IPS-18c (cell line): ENCODE measurements at regions not wholly inside any gene's neighbourhood (a gene's known extent, or its start where the extent isn't known, plus 50 kb on each side); places are given as distances from the start of the nearest gene placed in this dataset.
"Not testable (repeated sequence)": the region's sequence is repeated elsewhere in the genome, so short reads cannot be mapped to it uniquely, and the experiment has no call there.

Experiments
- H3K4me3 ChIP-seq: 2 replicates; pipeline ENCODE4 v1.7.0; 2013; ENCODE audit warnings: low read depth, mild to moderate bottlenecking, low read length, moderate library complexity; ENCODE audit not compliant: insufficient read depth
- H3K9me3 ChIP-seq: one replicate; pipeline ENCODE4 v1.6.1; 2013; ENCODE audit warnings: mild to moderate bottlenecking, low read length, moderate library complexity; ENCODE audit not compliant: control insufficient read depth, insufficient read depth

- no peaks in the 10 kb centered on the region for H3K9me3 ChIP-seq
- no peak overlapping the region for H3K4me3 ChIP-seq
These were observed 154.4 kb downstream of the PTPRU start for GRCh38 chr1:29390491-29391361.

- Histone ChIP-seq H3K4me3 (no peak overlapping the region), H3K9me3 (no peaks in the 10 kb centered on the region)
These were observed 153.8 kb downstream of the PTPRU start for GRCh38 chr1:29390075-29390474.

- no peaks in the 10 kb centered on the region for H3K9me3 ChIP-seq
- H3K4me3 ChIP-seq = no peak overlapping the region
These were observed 153.3 kb downstream of the PTPRU start for GRCh38 chr1:29389533-29390041.

GRCh38 chr1:29388884-29389283, 152.6 kb downstream of the PTPRU start:
- no peak overlapping the region for H3K4me3 ChIP-seq
- no peaks in the 10 kb centered on the region for H3K9me3 ChIP-seq

- Histone ChIP-seq H3K4me3 (no peak overlapping the region), H3K9me3 (no peaks in the 10 kb centered on the region)
These were observed 151.8 kb downstream of the PTPRU start for GRCh38 chr1:29388170-29388569.

GRCh38 chr1:29387210-29387609, 150.9 kb downstream of the PTPRU start:
- Histone ChIP-seq H3K9me3 (no peaks in the 10 kb centered on the region), H3K4me3 (no peak overlapping the region)

GRCh38 chr1:29386453-29386852, 150.1 kb downstream of the PTPRU start:
- not testable (repeated sequence) for H3K9me3 ChIP-seq, H3K4me3 ChIP-seq

GRCh38 chr1:29385966-29386365, 149.6 kb downstream of the PTPRU start:
- no peak overlapping the region for H3K4me3 ChIP-seq
- no peaks in the 10 kb centered on the region for H3K9me3 ChIP-seq

- no peak overlapping the region for H3K4me3 ChIP-seq
- no peaks in the 10 kb centered on the region for H3K9me3 ChIP-seq
These were observed 148.2 kb downstream of the PTPRU start for GRCh38 chr1:29384496-29385015.

- H3K4me3 ChIP-seq = no peak overlapping the region
- no peaks in the 10 kb centered on the region for H3K9me3 ChIP-seq
These were observed 147.5 kb downstream of the PTPRU start for GRCh38 chr1:29383746-29384371.

- Histone ChIP-seq H3K9me3 (no peaks in the 10 kb centered on the region), H3K4me3 (no peak overlapping the region)
These were observed 146.8 kb downstream of the PTPRU start for GRCh38 chr1:29382851-29383745.

- Histone ChIP-seq H3K4me3 (no peak overlapping the region), H3K9me3 (no peaks in the 10 kb centered on the region)
These were observed 145.1 kb downstream of the PTPRU start for GRCh38 chr1:29381426-29381825.

GRCh38 chr1:29380532-29380931, 144.2 kb downstream of the PTPRU start:
- H3K9me3 ChIP-seq = no peaks in the 10 kb centered on the region
- no peak overlapping the region for H3K4me3 ChIP-seq

- H3K4me3 ChIP-seq = no peak overlapping the region
- H3K9me3 ChIP-seq = no peaks in the 10 kb centered on the region
These were observed 143.2 kb downstream of the PTPRU start for GRCh38 chr1:29379443-29380073.
